ENCODE measurements at regions not wholly inside any gene's neighbourhood (a gene's known extent, or its start where the extent isn't known, plus 50 kb on each side); places are given as distances from the start of the nearest gene placed in this dataset.

GRCh38 chr4:20305976-20306375, 54.3 kb downstream of the SLIT2 start:
- Histone ChIP-seq H2BK120ac (ENCODE audit: low read depth, low read length, poor library complexity, severe bottlenecking) (no peak overlapping the region), H3K27me3 (ENCODE audit: insufficient read depth, low read length) (no peaks in the 10 kb centered on the region), H4K20me1 (ENCODE audit: control insufficient read depth, insufficient read depth, insufficient read length) (no peaks in the 10 kb centered on the region), H3K18ac (ENCODE audit: insufficient read length, low read depth, low read length) (no peak overlapping the region), H3K23ac (ENCODE audit: insufficient read length, low read depth, low read length) (no peak overlapping the region), H3K79me2 (ENCODE audit: insufficient read depth, low read length) (no peaks in the 10 kb centered on the region), H3K27ac (ENCODE audit: insufficient read length, low read depth, low read length) (no peak overlapping the region), H2BK5ac (ENCODE audit: insufficient read length, low read length) (no peak overlapping the region), H2BK15ac (ENCODE audit: low read depth, low read length) (no peak overlapping the region), H3K9me3 (ENCODE audit: control insufficient read depth, low read depth, low read length) (no peaks in the 10 kb centered on the region), H3K4me1 (ENCODE audit: insufficient read depth, low read length) (no peaks in the 10 kb centered on the region), H3K4ac (ENCODE audit: low read depth, low read length) (no peak overlapping the region), H3K9ac (ENCODE audit: extremely low read depth, insufficient read length, low read length) (no peak overlapping the region), H3K4me2 (ENCODE audit: insufficient read depth, insufficient read length, low read length) (no peak overlapping the region), H4K91ac (ENCODE audit: insufficient read length, low read depth, low read length) (no peak overlapping the region), H3K23me2 (ENCODE audit: insufficient read length, low read depth, low read length, poor library complexity, severe bottlenecking) (no peaks in the 10 kb centered on the region), H2AK5ac (ENCODE audit: insufficient read length, low read length) (no peak overlapping the region), H3K14ac (ENCODE audit: insufficient read depth, low read length) (no peak overlapping the region), H3K79me1 (ENCODE audit: insufficient read depth, low read depth, low read length, poor library complexity, severe bottlenecking) (no peaks in the 10 kb centered on the region), H3T11ph (ENCODE audit: low read length) (no peak overlapping the region), H2BK20ac (ENCODE audit: low read depth, low read length, poor library complexity, severe bottlenecking) (no peak overlapping the region), H2AFZ (ENCODE audit: low read length) (no peak overlapping the region), H2BK12ac (ENCODE audit: insufficient read length, low read depth, low read length) (no peak overlapping the region), H4K8ac (replicated peaks; ENCODE audit: insufficient read length, low read depth, low read length) (no peak overlapping the region), H4K5ac (ENCODE audit: insufficient read length, low read depth, low read length) (no peak overlapping the region), H3K56ac (ENCODE audit: insufficient read length, low read depth, low read length) (no peak overlapping the region)
- Mint-ChIP-seq H3K4me3 (no peak overlapping the region), H3K27me3 (ENCODE audit: low read depth) (peaks cover 1% of the 10 kb centered on the region; the same call in 1 of the 2 replicates), H3K36me3 (ENCODE audit: insufficient read depth in 1 of 3, low read depth in 3 of 3) (no peaks in the 10 kb centered on the region), H3K4me1 (peaks cover 0 to 2% of the 10 kb centered on the region in 2 experiments; a peak in 1 of 4 replicates), H3K9me3 (no peaks in the 10 kb centered on the region; a peak in 1 of 5 replicates), H3K27ac (no peak overlapping the region)
- no peak for DNase-seq
- WGBS (ENCODE audit: extremely low coverage, insufficient read length, low lambda C conversion rate) = no CpG with 5 or more reads among the region's 2 CpGs
- no peak; the same call in 2 of the 3 replicates for TF ChIP-seq CTCF (conservative IDR thresholded peaks at IDR 0.05)
